ENCODE measurements at regions not wholly inside any gene's neighbourhood (a gene's known extent, or its start where the extent isn't known, plus 50 kb on each side); places are given as distances from the start of the nearest gene placed in this dataset.

DNA sequence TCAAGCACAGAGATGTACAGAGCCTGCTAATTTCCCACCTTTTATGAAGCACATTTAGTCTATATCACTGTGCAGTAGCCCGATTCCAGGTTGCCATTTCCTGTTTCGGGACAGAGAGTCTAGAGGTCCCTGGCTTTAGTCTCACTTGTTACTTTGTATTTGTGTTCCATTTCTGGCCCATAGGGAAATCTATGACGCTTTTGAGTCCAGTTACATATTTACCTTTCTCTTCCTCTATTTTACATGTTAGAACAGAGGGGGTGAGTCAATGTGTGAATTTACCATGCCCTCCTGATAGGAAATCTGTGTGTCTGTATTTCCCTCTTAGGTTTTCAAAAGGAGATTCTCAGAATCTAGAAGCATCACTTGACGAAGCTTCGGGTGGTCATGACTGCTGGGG lies 227.1 kb upstream of the ZFHX3 start:
- H3K79me2 ChIP-seq (ENCODE audit: control insufficient read depth, insufficient read depth, low read length), result no peaks in the 10 kb centered on the region
- no peaks in the 10 kb centered on the region for H3K36me3 ChIP-seq (ENCODE audit: control insufficient read depth, insufficient read depth, low read length)
- no peaks in the 10 kb centered on the region for H3K4me1 ChIP-seq (ENCODE audit: control insufficient read depth, extremely low read depth, insufficient read depth, low read length)
- no peaks in the 10 kb centered on the region for H3K9me3 ChIP-seq (ENCODE audit: control insufficient read depth, insufficient read depth, low read depth, low read length)
- DNase-seq (ENCODE audit: low read depth in 2 of 2), result no peak
- H3K9ac ChIP-seq (ENCODE audit: insufficient read depth, low read length), result no peak overlapping the region
- no peak overlapping the region for H3K4me3 ChIP-seq (replicated peaks in 1 of 4; ENCODE audit: control extremely low read depth in 1 of 4, insufficient read depth in 1 of 4, low read depth in 3 of 4, low read length in 4 of 4)
- H3K27me3 ChIP-seq (ENCODE audit: control insufficient read depth, insufficient read depth, low read length), result peaks cover 3% of the 10 kb centered on the region
- H2AFZ ChIP-seq (ENCODE audit: low read length), result no peak overlapping the region
- H4K20me1 ChIP-seq (ENCODE audit: control insufficient read depth, extremely low read depth, insufficient read depth, low read length), result no peaks in the 10 kb centered on the region
- H3K27ac ChIP-seq (ENCODE audit: insufficient read depth, low read length), result no peak overlapping the region
- H3K4me2 ChIP-seq (ENCODE audit: extremely low read depth, insufficient read depth, low read length), result no peak overlapping the region
- TF ChIP-seq EZH2 (IDR thresholded peaks at IDR 0.05; ENCODE audit: low read length, missing control alignments), result no peak
- TF ChIP-seq, protein P1, sequence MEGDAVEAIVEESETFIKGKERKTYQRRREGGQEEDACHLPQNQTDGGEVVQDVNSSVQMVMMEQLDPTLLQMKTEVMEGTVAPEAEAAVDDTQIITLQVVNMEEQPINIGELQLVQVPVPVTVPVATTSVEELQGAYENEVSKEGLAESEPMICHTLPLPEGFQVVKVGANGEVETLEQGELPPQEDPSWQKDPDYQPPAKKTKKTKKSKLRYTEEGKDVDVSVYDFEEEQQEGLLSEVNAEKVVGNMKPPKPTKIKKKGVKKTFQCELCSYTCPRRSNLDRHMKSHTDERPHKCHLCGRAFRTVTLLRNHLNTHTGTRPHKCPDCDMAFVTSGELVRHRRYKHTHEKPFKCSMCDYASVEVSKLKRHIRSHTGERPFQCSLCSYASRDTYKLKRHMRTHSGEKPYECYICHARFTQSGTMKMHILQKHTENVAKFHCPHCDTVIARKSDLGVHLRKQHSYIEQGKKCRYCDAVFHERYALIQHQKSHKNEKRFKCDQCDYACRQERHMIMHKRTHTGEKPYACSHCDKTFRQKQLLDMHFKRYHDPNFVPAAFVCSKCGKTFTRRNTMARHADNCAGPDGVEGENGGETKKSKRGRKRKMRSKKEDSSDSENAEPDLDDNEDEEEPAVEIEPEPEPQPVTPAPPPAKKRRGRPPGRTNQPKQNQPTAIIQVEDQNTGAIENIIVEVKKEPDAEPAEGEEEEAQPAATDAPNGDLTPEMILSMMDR (conservative IDR thresholded peaks at IDR 0.05 in 1 of 2, IDR thresholded peaks at IDR 0.05 in 1 of 2; ENCODE audit: low read depth in 1 of 2, low read length in 2 of 2), result no peak

- Histone ChIP-seq H2AFZ (ENCODE audit: low read length) (no peak overlapping the region), H3K4me2 (ENCODE audit: extremely low read depth, insufficient read depth, low read length) (no peak overlapping the region), H3K27me3 (ENCODE audit: control insufficient read depth, insufficient read depth, low read length) (peaks cover 3% of the 10 kb centered on the region), H3K9ac (ENCODE audit: insufficient read depth, low read length) (no peak overlapping the region), H3K27ac (ENCODE audit: insufficient read depth, low read length) (no peak overlapping the region), H3K36me3 (ENCODE audit: control insufficient read depth, insufficient read depth, low read length) (no peaks in the 10 kb centered on the region), H3K9me3 (ENCODE audit: control insufficient read depth, insufficient read depth, low read depth, low read length) (no peaks in the 10 kb centered on the region), H4K20me1 (ENCODE audit: control insufficient read depth, extremely low read depth, insufficient read depth, low read length) (no peaks in the 10 kb centered on the region), H3K4me3 (replicated peaks in 1 of 4; ENCODE audit: control extremely low read depth in 1 of 4, insufficient read depth in 1 of 4, low read depth in 3 of 4, low read length in 4 of 4) (no peak overlapping the region), H3K79me2 (ENCODE audit: control insufficient read depth, insufficient read depth, low read length) (no peaks in the 10 kb centered on the region), H3K4me1 (ENCODE audit: control insufficient read depth, extremely low read depth, insufficient read depth, low read length) (no peaks in the 10 kb centered on the region)
- no peak for DNase-seq (ENCODE audit: low read depth in 2 of 2)
- TF ChIP-seq, protein P1 (conservative IDR thresholded peaks at IDR 0.05 in 1 of 2, IDR thresholded peaks at IDR 0.05 in 1 of 2; ENCODE audit: low read depth in 1 of 2, low read length in 2 of 2), result no peak
These were observed 226.2 kb upstream of the ZFHX3 start for GRCh38 chr16:73274140-73274539.

DNA sequence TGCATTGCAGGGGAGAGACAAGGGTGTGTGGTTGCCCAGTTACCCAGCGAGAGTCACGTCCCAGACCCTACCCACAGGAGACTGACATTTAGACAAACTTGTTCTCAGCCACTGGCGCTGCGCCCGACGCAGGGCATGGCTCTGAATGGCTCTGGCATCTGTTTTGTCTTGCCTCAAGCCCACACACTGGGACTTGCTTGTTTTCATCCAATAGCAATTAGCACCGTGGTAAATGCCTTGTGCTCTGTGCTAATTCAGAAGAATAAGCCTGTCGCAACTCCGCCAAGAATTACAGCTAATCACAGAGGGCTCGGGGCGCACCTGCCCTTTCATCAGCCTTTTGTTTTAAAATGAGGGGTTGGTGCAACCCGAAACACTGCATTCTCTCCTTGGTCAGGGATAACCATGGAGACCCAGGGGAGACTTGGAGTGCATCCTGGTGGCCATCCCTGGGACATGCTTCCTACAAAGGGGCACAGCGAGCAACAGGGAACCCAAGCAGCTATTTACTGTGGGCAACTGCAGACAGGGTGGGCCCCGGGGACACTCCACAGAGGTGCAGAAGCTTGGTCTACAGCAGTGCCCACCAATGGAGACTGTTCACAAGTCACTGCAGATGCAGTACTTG lies 220.6 kb upstream of the ZFHX3 start:
- TF ChIP-seq, protein P1 (conservative IDR thresholded peaks at IDR 0.05 in 1 of 2, IDR thresholded peaks at IDR 0.05 in 1 of 2; ENCODE audit: low read depth in 1 of 2, low read length in 2 of 2), result peak in 1 of 2 donors; percentile 22
- no peak for TF ChIP-seq EZH2 (IDR thresholded peaks at IDR 0.05; ENCODE audit: low read length, missing control alignments)
- H3K9me3 ChIP-seq (ENCODE audit: control insufficient read depth, insufficient read depth, low read depth, low read length), result no peaks in the 10 kb centered on the region
- H2AFZ ChIP-seq (ENCODE audit: low read length), result no peak overlapping the region
- peak in 1 of 2 donors; percentile 18 for DNase-seq (ENCODE audit: low read depth in 2 of 2)
- H4K20me1 ChIP-seq (ENCODE audit: control insufficient read depth, extremely low read depth, insufficient read depth, low read length), result no peaks in the 10 kb centered on the region
- no peaks in the 10 kb centered on the region for H3K36me3 ChIP-seq (ENCODE audit: control insufficient read depth, insufficient read depth, low read length)
- H3K4me2 ChIP-seq (ENCODE audit: extremely low read depth, insufficient read depth, low read length), result no peak overlapping the region
- H3K79me2 ChIP-seq (ENCODE audit: control insufficient read depth, insufficient read depth, low read length), result no peaks in the 10 kb centered on the region
- H3K4me3 ChIP-seq (replicated peaks in 1 of 4; ENCODE audit: control extremely low read depth in 1 of 4, insufficient read depth in 1 of 4, low read depth in 3 of 4, low read length in 4 of 4), result no peak overlapping the region
- no peaks in the 10 kb centered on the region for H3K4me1 ChIP-seq (ENCODE audit: control insufficient read depth, extremely low read depth, insufficient read depth, low read length)
- peaks cover 3% of the 10 kb centered on the region for H3K27me3 ChIP-seq (ENCODE audit: control insufficient read depth, insufficient read depth, low read length)
- H3K27ac ChIP-seq (ENCODE audit: insufficient read depth, low read length), result no peak overlapping the region
- H3K9ac ChIP-seq (ENCODE audit: insufficient read depth, low read length), result no peak overlapping the region

Data from fibroblast of lung (primary cell).